Putamen (tissue), 1 donor: ENCODE measurements at regions not wholly inside any gene's neighbourhood (a gene's known extent, or its start where the extent isn't known, plus 50 kb on each side); places are given as distances from the start of the nearest gene placed in this dataset.
A peak's percentile ranks its signal among the peaks of the same experiment; 100 is the strongest.
"Not testable (repeated sequence)": the region's sequence is repeated elsewhere in the genome, so short reads cannot be mapped to it uniquely, and the experiment has no call there.

Experiments used
- DNase-seq: peaks from one replicate; pipeline ENCODE4 v3.0.0-alpha.2; 2016; ENCODE audit warnings: low spot score

DNA sequence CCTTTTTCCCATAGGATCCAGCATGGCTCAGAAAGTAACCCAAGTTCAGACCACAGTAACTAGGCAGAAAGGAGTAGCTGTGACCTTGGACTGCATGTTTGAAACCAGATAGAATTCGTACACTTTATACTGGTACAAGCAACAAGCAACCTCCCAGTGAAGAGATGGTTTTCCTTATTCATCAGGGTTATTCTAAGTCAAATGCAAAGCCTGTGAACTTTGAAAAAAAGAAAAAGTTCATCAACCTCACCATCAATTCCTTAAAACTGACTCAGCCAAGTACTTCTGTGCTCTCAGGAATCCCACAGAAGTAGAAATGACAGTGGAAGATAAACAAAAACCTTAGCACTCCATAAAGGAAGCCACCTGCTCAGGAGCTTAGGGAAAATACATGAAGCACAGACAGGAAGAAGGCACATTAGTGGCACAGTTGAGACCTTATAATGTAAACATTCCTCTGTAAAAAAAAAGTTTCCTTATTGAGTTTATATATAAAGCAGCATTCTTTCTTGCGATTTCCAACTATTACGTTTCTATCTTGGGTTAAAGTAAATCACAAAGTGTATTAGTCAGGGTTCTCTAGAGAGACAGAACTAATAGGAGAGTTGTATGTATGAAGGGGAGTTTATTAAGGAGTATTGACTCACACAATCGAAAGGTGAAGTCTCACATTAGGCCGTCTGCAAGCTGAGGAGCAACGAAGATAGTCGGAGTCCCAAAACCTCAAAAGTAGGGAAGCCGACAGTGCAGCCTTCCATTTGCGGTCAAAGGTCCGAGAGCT is 398.4 kb downstream of the DAD1 start:
- DNase-seq = no peak

- DNase-seq = no peak
Observed at GRCh38 chr14:22189881-22190280, 399.1 kb downstream of the DAD1 start.

DNA sequence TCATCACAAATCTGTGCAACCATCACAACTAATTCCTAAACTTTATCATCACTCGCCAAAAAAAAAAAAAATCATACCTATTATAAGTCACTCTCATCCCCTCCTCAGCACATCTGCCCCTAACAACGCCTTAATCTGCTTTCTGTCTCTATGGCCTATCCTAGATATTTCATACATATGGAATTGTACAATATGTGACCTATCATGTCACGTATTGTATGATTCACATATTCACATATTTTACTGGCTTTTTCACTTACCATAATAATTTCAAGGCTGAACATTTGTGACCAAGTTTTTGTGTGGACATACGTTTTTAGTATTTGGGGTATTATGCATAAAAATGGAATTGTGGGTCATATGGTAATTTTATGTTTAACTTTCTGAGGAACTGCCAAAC is 400.7 kb downstream of the DAD1 start:
- DNase-seq = no peak

GRCh38 chr14:22185789-22186188 is 403.2 kb downstream of the DAD1 start:
- DNase-seq = no peak

GRCh38 chr14:22185191-22185590 is 403.8 kb downstream of the DAD1 start:
- no peak for DNase-seq

DNA sequence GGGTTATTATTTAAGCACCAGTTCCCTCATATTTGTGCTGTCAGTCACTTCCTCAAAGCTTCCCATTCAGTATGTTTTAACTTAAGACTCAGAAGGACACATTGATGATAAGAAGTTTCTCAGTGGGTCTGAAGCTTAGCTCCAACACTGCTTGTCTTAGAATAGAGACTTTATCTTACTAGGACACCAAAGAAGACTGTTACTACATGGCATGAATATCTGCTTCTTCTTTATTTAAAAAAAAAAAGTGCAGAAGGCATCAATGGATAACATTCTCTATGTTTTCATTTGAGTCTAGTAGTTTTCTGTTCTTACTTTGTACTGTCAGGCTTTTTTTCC is 404.2 kb downstream of the DAD1 start:
- no peak for DNase-seq

GRCh38 chr14:22184157-22184829 is 404.7 kb downstream of the DAD1 start:
- no peak for DNase-seq

- no peak for DNase-seq
Observed at GRCh38 chr14:22180045-22180444, 409.0 kb downstream of the DAD1 start.

- DNase-seq = no peak
Observed at GRCh38 chr14:22179190-22179589, 409.8 kb downstream of the DAD1 start.

DNA sequence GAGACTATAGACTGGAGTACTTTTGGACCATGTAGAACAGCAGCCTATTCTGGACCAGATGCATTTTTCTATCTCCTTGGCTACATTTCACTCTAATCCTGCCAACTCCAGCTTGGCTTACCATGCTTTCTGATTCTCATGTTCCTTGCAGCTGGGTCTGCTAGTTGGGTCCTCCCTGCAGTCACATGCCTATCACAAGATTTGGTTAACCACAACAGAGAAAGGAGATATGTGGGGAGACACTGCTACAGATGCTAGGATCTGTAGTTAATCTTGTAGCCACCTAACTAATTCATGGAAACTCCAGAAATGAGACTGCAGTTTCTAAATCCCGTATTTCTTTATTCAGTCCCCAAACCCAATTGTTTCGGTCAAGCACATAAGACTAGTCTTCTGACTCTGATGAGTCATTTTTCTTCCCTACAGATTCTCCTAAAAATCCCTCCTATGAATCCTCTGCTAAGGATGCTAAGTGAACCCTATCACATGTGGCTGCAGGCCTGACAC is 410.6 kb downstream of the DAD1 start:
- DNase-seq = peak; percentile 3

DNA sequence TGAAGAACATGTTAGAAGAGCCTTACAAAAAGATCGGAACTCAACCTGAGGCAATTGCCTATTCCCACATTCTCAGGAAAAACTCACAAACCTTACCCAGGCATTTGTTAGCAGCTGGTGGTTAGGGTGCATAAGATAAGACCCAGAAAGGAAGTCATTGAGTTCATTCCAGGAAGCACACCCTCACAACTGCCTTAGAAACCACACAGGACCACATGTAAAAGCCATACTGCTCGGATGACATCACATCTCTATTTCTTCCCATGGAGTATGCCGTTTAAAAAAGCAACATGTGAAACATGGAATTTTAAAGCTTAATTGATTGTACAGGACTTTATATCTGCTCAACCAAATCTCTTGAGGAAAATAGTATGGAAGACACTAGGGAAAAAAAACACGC is 411.2 kb downstream of the DAD1 start:
- DNase-seq = no peak

DNA sequence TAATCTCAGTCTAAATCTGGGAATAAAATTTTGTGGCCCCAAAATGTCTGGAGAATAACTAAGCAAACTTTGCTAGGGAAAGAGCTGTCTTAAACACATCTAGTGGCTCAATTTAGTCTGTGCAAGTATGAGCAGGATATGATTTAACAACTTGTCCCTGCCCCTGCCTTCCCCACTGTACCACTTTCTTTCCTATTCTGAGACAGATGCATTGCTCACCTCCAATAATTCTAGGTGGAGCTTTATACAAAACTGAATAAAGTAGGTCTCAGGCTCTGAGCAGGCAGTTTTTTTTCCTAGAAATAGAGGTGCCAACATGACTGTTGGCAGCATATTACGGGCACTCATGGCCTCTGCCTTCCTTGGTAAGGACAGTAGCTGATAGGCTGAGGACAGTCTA is 412.1 kb downstream of the DAD1 start:
- no peak for DNase-seq

DNA sequence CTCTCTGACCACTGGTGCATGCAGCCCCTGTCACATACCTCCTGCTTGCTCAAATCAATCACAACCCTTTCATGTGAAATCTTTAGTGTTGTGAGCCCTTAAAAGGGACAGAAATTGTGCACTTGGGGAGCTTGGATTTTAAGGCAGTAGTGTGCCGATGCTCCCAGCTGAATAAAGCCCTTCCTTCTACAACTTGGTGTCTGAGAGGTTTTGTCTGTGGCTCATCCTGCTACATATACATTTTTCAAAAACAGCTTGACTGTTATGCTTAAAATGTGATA is 413.8 kb downstream of the DAD1 start:
- DNase-seq = not testable (repeated sequence)

GRCh38 chr14:22174412-22175277 is 414.4 kb downstream of the DAD1 start:
- DNase-seq = no peak

DNA sequence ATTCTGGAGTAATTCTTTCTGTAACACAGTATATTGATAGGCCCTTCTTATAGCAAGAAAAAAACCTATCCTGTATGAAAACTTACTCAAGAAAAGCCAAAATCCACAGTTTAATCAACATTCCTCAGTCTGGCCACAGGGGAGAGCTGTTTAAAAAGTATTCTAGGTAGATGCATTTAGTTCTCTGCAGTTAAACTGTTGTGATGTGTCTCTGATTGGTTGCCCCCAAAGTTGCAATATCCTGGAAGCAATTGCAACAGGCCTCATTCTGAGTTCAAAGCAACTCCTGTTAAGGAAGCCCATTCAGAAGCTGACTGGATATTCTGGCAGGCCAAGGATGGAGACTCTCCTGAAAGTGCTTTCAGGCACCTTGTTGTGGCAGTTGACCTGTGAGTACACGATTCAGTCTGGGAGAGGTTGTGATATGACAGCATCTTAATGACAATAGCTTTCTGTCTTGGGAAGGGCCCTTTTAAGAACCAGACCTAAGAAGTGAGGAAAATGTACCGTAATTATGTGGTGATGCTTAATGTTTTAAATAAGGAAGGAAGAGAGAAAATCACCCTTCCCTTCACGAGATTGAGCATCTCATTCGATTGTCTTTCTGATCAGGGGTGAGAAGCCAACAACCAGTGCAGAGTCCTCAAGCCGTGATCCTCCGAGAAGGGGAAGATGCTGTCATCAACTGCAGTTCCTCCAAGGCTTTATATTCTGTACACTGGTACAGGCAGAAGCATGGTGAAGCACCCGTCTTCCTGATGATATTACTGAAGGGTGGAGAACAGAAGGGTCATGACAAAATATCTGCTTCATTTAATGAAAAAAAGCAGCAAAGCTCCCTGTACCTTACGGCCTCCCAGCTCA is 420.7 kb downstream of the DAD1 start:
- no peak for DNase-seq

GRCh38 chr14:22164616-22165015 is 424.4 kb downstream of the DAD1 start:
- DNase-seq = no peak

- no peak for DNase-seq
Observed at GRCh38 chr14:22163051-22163450, 426.0 kb downstream of the DAD1 start.

DNA sequence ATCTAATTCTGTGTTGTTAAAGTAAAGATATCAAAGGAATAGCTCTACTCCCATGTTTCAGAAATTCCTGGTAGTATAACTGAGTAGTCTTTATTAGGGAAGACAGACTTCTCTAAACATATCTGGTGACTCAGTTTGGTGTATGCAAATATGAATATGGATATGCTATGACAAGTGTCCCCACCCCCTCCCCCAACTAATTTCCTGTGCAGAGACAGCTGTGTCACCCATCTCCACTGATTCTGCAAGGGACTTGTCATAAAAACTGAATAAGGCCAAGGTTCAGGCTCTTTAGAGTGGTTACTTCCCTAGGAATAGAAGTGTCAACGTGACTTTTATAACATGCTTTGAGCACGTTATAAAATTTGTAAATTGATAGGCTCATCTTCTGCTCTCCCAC is 429.1 kb downstream of the DAD1 start:
- DNase-seq = no peak

GRCh38 chr14:22159099-22159498 is 429.9 kb downstream of the DAD1 start:
- no peak for DNase-seq

DNA sequence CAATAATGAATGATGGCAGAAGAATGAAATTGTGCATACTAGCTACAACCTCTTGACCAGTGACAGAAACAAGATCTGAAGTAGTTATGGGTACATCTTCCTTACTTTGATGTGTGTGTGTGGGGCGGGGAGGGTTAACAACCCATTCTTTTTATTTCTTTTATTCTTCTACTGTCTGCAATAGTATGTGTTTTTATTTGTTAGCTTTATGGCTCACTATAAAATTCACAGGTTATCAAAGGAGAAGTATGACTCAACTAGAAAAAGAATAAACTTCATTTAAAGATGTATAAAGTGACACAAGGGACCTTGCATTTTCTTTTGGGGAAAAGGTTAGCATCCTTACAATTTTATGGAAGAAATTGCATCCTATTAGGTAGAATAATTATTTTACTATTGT is 430.5 kb downstream of the DAD1 start:
- DNase-seq = no peak

DNA sequence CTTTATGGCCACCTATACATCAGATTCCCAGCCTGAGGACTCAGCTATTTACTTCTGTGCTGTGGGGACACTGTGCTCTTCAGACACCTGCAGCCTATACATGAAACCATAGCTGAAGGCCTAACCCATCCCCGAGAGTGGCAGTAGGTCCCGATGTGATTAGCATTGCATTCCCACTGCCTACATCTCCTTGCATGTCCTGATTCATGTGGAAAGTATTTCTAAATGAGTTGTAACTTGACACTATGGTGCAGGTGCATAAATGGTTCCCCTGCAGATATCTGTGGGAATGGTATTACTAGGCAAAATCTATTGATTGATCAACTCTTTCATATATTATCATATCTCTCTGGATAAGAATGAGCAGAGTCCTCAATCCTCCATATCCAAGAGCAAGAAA is 433.5 kb downstream of the DAD1 start:
- DNase-seq = no peak

GRCh38 chr14:22152903-22153302 is 436.1 kb downstream of the DAD1 start:
- DNase-seq = no peak
